ENCODE measurements at regions not wholly inside any gene's neighbourhood (a gene's known extent, or its start where the extent isn't known, plus 50 kb on each side); places are given as distances from the start of the nearest gene placed in this dataset.

- no peak overlapping the region for H3K27ac ChIP-seq
- TF ChIP-seq CTCF (conservative IDR thresholded peaks at IDR 0.05), result no peak
- TF ChIP-seq ZFX (IDR thresholded peaks at IDR 0.05), result no peak
Observed at GRCh38 chr3:20322085-20322484, 136.1 kb upstream of the SGO1 start.

DNA sequence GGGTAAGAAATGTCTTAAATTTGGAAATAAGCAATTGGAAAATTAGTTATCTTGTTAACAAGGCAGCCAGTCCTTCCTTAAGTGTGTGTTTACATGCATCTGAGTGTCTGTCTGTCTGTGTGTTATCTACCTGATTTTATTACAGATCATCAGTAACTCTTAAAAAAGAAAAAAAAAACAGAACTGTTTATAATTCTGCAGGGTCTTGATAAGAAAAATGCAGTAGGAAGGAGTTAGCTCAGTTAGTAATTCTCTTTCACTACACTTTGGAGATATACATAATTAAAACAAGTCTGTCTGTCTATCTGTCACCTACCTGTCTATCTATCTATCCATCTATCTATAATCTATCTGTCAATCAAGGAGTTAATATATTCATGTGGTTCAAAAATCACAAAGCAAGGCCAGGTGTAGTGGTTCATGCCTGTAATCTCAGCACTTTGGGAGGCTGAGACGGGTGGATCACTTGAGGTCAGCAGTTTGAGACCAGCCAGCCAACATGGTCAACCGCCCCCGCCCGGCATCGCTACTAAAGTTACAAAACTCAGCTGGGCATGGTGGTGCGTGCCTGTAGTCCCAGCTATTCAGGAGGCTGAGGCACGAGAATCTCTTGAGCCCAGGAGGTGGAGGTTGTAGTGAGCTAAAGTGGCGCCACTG lies 135.5 kb upstream of the SGO1 start:
- no peak overlapping the region for H3K27ac ChIP-seq
- TF ChIP-seq ZFX (IDR thresholded peaks at IDR 0.05) (no peak), CTCF (conservative IDR thresholded peaks at IDR 0.05) (no peak)

- H3K27ac ChIP-seq, result no peak overlapping the region
- TF ChIP-seq CTCF (conservative IDR thresholded peaks at IDR 0.05), result no peak
- no peak for TF ChIP-seq ZFX (IDR thresholded peaks at IDR 0.05)
Observed at GRCh38 chr3:20320489-20320888, 134.5 kb upstream of the SGO1 start.

GRCh38 chr3:20319551-20319950 lies 133.5 kb upstream of the SGO1 start:
- no peak overlapping the region for H3K27ac ChIP-seq
- TF ChIP-seq ZFX (IDR thresholded peaks at IDR 0.05) (no peak), CTCF (conservative IDR thresholded peaks at IDR 0.05) (no peak)

GRCh38 chr3:20317616-20318015 lies 131.6 kb upstream of the SGO1 start:
- TF ChIP-seq CTCF (conservative IDR thresholded peaks at IDR 0.05), result no peak
- TF ChIP-seq ZFX (IDR thresholded peaks at IDR 0.05), result no peak
- no peak overlapping the region for H3K27ac ChIP-seq

- TF ChIP-seq ZFX (IDR thresholded peaks at IDR 0.05) (no peak), CTCF (conservative IDR thresholded peaks at IDR 0.05) (no peak)
- H3K27ac ChIP-seq, result no peak overlapping the region
Observed at GRCh38 chr3:20316238-20316637, 130.2 kb upstream of the SGO1 start.

- no peak overlapping the region for H3K27ac ChIP-seq
- TF ChIP-seq ZFX (IDR thresholded peaks at IDR 0.05) (no peak), CTCF (conservative IDR thresholded peaks at IDR 0.05) (no peak)
Observed at GRCh38 chr3:20310629-20311028, 124.6 kb upstream of the SGO1 start.

All from C4-2B (cell line).